H1 (cell line): ENCODE measurements at regions not wholly inside any gene's neighbourhood (a gene's known extent, or its start where the extent isn't known, plus 50 kb on each side); places are given as distances from the start of the nearest gene placed in this dataset.

ENCODE experiments used
- CTCF ChIA-PET: fragments of 300-600 bp; sonication (Branson Sonifier 250); formaldehyde crosslinking; loops from one replicate; lab custom pipeline; 2021; ENCODE audit not compliant: partially characterized antibody; lab: Charles Lee
- POLR2A ChIA-PET: fragments of 300-600 bp; sonication (Branson Sonifier 250); formaldehyde crosslinking; loops from one replicate; lab custom pipeline; 2021; ENCODE audit warnings: inconsistent platforms; ENCODE audit not compliant: partially characterized antibody; lab: Charles Lee
- DNase-seq, 2 experiments: peaks; one replicate each; pipeline versions ENCODE4 v3.0.0 to v3.0.0-alpha.2; 2010 to 2022; ENCODE audit warnings: low spot score in 2 of 2, low read depth in 1 of 2, mixed read lengths in 1 of 2
- FAIRE-seq: peaks from 2 replicates; lab custom pipeline; 2011; peaks lifted over from hg19 to GRCh38; lab: Jason Lieb, UNC
- H2AFZ ChIP-seq: 2 replicates; pipeline ENCODE4 v1.8.1; 2012; ENCODE audit warnings: low read length, inconsistent platforms
- H2AK5ac ChIP-seq: 2 replicates; pipeline ENCODE4 v1.6.1; 2013; ENCODE audit warnings: low read depth, low read length
- H2BK120ac ChIP-seq: replicated peaks from 2 replicates; pipeline ENCODE3; 2013; ENCODE audit warnings: low read depth, low read length, inconsistent platforms
- H2BK12ac ChIP-seq: 2 replicates; pipeline ENCODE4 v1.6.1; 2013; ENCODE audit warnings: low read depth, low read length
- H2BK15ac ChIP-seq: 2 replicates; pipeline ENCODE4 v1.6.1; 2013; ENCODE audit warnings: low read length
- H2BK20ac ChIP-seq: 2 replicates; pipeline ENCODE4 v1.6.1; 2013; ENCODE audit warnings: low read length
- H2BK5ac ChIP-seq: 2 replicates; pipeline ENCODE4 v1.6.1; 2013; ENCODE audit warnings: low read depth, low read length
- H3K14ac ChIP-seq: 2 replicates; pipeline ENCODE4 v1.6.1; 2013; ENCODE audit warnings: inconsistent platforms; ENCODE audit not compliant: insufficient read length
- H3K18ac ChIP-seq: 2 replicates; pipeline ENCODE4 v1.6.1; 2013; ENCODE audit warnings: low read length; ENCODE audit errors: extremely low read depth
- H3K23ac ChIP-seq: 2 replicates; pipeline ENCODE4 v1.6.1; 2013; ENCODE audit warnings: inconsistent platforms; ENCODE audit not compliant: insufficient read length
- H3K23me2 ChIP-seq: 2 replicates; pipeline ENCODE4 v1.6.1; 2013; ENCODE audit warnings: low read depth, low read length
- H3K27ac ChIP-seq: 2 replicates; pipeline ENCODE4 v1.6.1; 2011; ENCODE audit warnings: low read depth, low read length, inconsistent platforms
- H3K27me3 ChIP-seq, 4 experiments: replicated peaks in 1 of 4; 1 replicate in 1 of 4; 2 replicates in 3 of 4; pipeline versions ENCODE4 v1.6.1 to v1.8.1; 2011 to 2013; ENCODE audit warnings: low read length in 3 of 4, mild to moderate bottlenecking in 3 of 4, inconsistent platforms in 2 of 4, mixed read lengths in 2 of 4, moderate library complexity in 1 of 4; ENCODE audit not compliant: control insufficient read depth in 3 of 4, insufficient read depth in 3 of 4; ENCODE audit errors: extremely low read depth in 1 of 4
- H3K36me3 ChIP-seq, 4 experiments: 2 replicates each; pipeline versions ENCODE4 v1.6.1 to v1.8.1; 2011 to 2013; ENCODE audit warnings: mild to moderate bottlenecking in 4 of 4, low read length in 3 of 4, moderate library complexity in 2 of 4, control low read depth in 1 of 4, inconsistent platforms in 1 of 4; ENCODE audit not compliant: insufficient read depth in 4 of 4, control insufficient read depth in 2 of 4
- H3K4ac ChIP-seq: replicated peaks from 2 replicates; pipeline ENCODE3; 2013; ENCODE audit warnings: low read length, low read depth, mixed read lengths, inconsistent platforms; ENCODE audit not compliant: insufficient read length
- H3K4me1 ChIP-seq, 4 experiments: replicated peaks in 1 of 4; 1 replicate in 1 of 4; 2 replicates in 3 of 4; pipeline versions ENCODE4 v1.6.1 to v1.8.1; 2011 to 2013; ENCODE audit warnings: low read length in 3 of 4, inconsistent platforms in 2 of 4, mixed read lengths in 1 of 4; ENCODE audit not compliant: insufficient read depth in 4 of 4, control insufficient read depth in 3 of 4
- H3K4me2 ChIP-seq, 2 experiments: 2 replicates each; pipeline versions ENCODE4 v1.6.1 to v1.8.1; 2011 to 2013; ENCODE audit warnings: low read depth in 2 of 2, low read length in 2 of 2, control low read depth in 1 of 2, inconsistent platforms in 1 of 2, mild to moderate bottlenecking in 1 of 2; ENCODE audit not compliant: insufficient read depth in 1 of 2
- H3K4me3 ChIP-seq, 4 experiments: fragments of 200-600, 300-600 bp in 1 of 4; sonication (generic), shearing (Covaris generic), sonication (Bioruptor Twin) in 1 of 4; 2 replicates each; pipeline versions ENCODE4 v1.5.1 to v1.8.1; 2011 to 2016; ENCODE audit warnings: low read length in 4 of 4, low read depth in 3 of 4, control low read depth in 2 of 4, inconsistent platforms in 2 of 4, mild to moderate bottlenecking in 2 of 4, mixed read lengths in 1 of 4, moderate library complexity in 1 of 4; ENCODE audit not compliant: insufficient read depth in 2 of 4; ENCODE audit errors: extremely low read depth in 1 of 4
- H3K56ac ChIP-seq: replicated peaks from 2 replicates; pipeline ENCODE3; 2013; ENCODE audit warnings: low read depth, mild to moderate bottlenecking, mixed read lengths, low read length, inconsistent platforms; ENCODE audit not compliant: insufficient read length
- H3K79me1 ChIP-seq: 2 replicates; pipeline ENCODE4 v1.6.1; 2013; ENCODE audit warnings: low read depth, low read length, control low read depth
- H3K79me2 ChIP-seq, 2 experiments: 2 replicates each; pipeline versions ENCODE4 v1.6.1 to v1.8.1; 2012 to 2013; ENCODE audit warnings: low read length in 2 of 2, mild to moderate bottlenecking in 2 of 2, inconsistent platforms in 1 of 2; ENCODE audit not compliant: insufficient read depth in 2 of 2, control insufficient read depth in 1 of 2
- H3K9ac ChIP-seq, 4 experiments: replicated peaks in 1 of 4; 1 replicate in 1 of 4; 2 replicates in 3 of 4; pipeline versions ENCODE4 v1.6.1 to v1.8.1; 2011 to 2013; ENCODE audit warnings: low read depth in 3 of 4, low read length in 3 of 4, control low read depth in 2 of 4, mild to moderate bottlenecking in 2 of 4, moderate library complexity in 2 of 4, inconsistent platforms in 1 of 4; ENCODE audit errors: extremely low read depth in 1 of 4
- H3K9me3 ChIP-seq, 2 experiments: 2 replicates each; pipeline versions ENCODE4 v1.6.1 to v1.8.1; 2012 to 2013; ENCODE audit warnings: mild to moderate bottlenecking in 2 of 2, moderate library complexity in 2 of 2, control low read depth in 1 of 2, inconsistent platforms in 1 of 2, low read depth in 1 of 2, low read length in 1 of 2, mixed read lengths in 1 of 2; ENCODE audit not compliant: insufficient read depth in 2 of 2
- H4K20me1 ChIP-seq, 2 experiments: replicated peaks in 1 of 2; 2 replicates each; pipeline versions ENCODE3 to v1.8.1; 2011 to 2013; ENCODE audit warnings: inconsistent platforms in 2 of 2, low read length in 2 of 2, mild to moderate bottlenecking in 1 of 2; ENCODE audit not compliant: insufficient read depth in 2 of 2, control insufficient read depth in 1 of 2
- H4K5ac ChIP-seq: 2 replicates; pipeline ENCODE4 v1.6.1; 2013; ENCODE audit warnings: low read length, low read depth, mixed read lengths, inconsistent platforms; ENCODE audit not compliant: insufficient read length
- H4K8ac ChIP-seq: 2 replicates; pipeline ENCODE4 v1.8.0; 2013; ENCODE audit warnings: mild to moderate bottlenecking, moderate library complexity, low read length, inconsistent platforms; ENCODE audit not compliant: insufficient read depth; ENCODE audit errors: extremely low read depth
- H4K91ac ChIP-seq: replicated peaks from 2 replicates; pipeline ENCODE3; 2013; ENCODE audit warnings: low read length, mixed read lengths, inconsistent platforms; ENCODE audit not compliant: insufficient read length
- CREB1 ChIP-seq: IDR thresholded peaks from 2 replicates; pipeline ENCODE4 v1.6.1; 2012; ENCODE audit warnings: inconsistent platforms
- ZNF274 ChIP-seq: IDR thresholded peaks from 2 replicates; pipeline ENCODE4 v1.7.0; 2012; ENCODE audit warnings: low read length, borderline replicate concordance; ENCODE audit errors: extremely low read depth
- WGBS, 2 experiments: shearing (Covaris generic) in 1 of 2; methylation state at CpG; one replicate each; pipeline versions ENCODE4 v1.1.6 to v1.1.7; 2013 to 2015; ENCODE audit warnings: low lambda C conversion rate in 2 of 2, mixed read lengths in 2 of 2, inconsistent platforms in 1 of 2, low coverage in 1 of 2, missing lambda C conversion rate in 1 of 2; ENCODE audit not compliant: insufficient replicate concordance in 2 of 2, insufficient coverage in 1 of 2, insufficient read length in 1 of 2; ENCODE audit errors: extremely low coverage in 1 of 2, missing lambda C conversion rate in 1 of 2; 5-methylcytosine and 5-hydroxymethylcytosine counted together

DNA sequence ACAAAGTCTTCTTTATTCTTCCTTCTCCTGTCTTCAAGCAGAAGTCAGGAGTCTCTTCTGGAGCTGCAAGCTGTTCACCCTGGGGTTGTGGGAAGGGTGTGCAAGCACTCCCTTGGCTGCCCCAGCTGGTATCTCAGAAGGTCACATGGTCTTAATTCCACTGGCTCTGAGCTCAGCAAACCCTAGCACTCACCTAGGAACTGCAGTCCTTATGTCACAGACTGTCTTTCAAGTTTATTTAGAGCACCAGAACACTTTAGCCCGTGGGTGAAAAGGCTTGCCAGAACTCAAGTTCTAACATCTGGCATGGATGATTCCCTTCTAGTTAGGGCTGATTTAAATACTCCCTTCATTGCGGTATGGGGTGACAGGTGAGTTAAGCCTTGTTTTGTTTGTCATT is 379.0 kb downstream of the CCER1 start:
- Histone ChIP-seq H3K4ac (no peak overlapping the region), H3K9ac (no peak overlapping the region), H3K36me3 (no peaks in the 10 kb centered on the region), H3K23me2 (no peaks in the 10 kb centered on the region; the same call in 1 of the 2 replicates), H4K5ac (no peak overlapping the region), H2BK20ac (no peak overlapping the region), H3K79me1 (no peaks in the 10 kb centered on the region), H3K79me2 (no peaks in the 10 kb centered on the region), H3K23ac (no peak overlapping the region), H3K18ac (no peak overlapping the region), H2BK15ac (no peak overlapping the region), H2BK5ac (no peak overlapping the region), H3K4me2 (no peak overlapping the region), H3K27ac (no peak overlapping the region; the same call in 1 of the 2 replicates), H4K8ac (no peak overlapping the region), H4K91ac (no peak overlapping the region), H3K9me3 (no peaks in the 10 kb centered on the region), H3K27me3 (no peaks in the 10 kb centered on the region), H2AFZ (no peak overlapping the region; the same call in 1 of the 2 replicates), H3K56ac (no peak overlapping the region), H2BK120ac (no peak overlapping the region), H3K4me3 (no peak overlapping the region), H2AK5ac (no peak overlapping the region), H2BK12ac (no peak overlapping the region), H4K20me1 (no peaks in the 10 kb centered on the region), H3K14ac (no peak overlapping the region), H3K4me1 (no peaks in the 10 kb centered on the region)
- TF ChIP-seq ZNF274 (no peak), CREB1 (no peak)
- no peak for DNase-seq
- FAIRE-seq, result no peak
- 94% methylated on average over 2 of the region's 2 CpGs; no CpG with 5 or more reads in 1 of the 2 experiments for WGBS, 2 experiments
- POLR2A ChIA-PET, result no interaction called here
- CTCF ChIA-PET, result interaction anchor here (0.6 kb wide), 1 partner anchor 954 kb away, joined by 5 read pairs; no protein-coding TSS in a partner anchor
